Breast epithelium (tissue), 3 donors: ENCODE measurements at regions not wholly inside any gene's neighbourhood (a gene's known extent, or its start where the extent isn't known, plus 50 kb on each side); places are given as distances from the start of the nearest gene placed in this dataset.

Source experiments
- CTCF ChIP-seq, 3 donors: fragments of 450-650 bp; IDR thresholded peaks; one replicate each; pipeline ENCODE4 v1.5.1; 2016 to 2017; ENCODE audit warnings: antibody characterized with exemption in 3 of 3, mild to moderate bottlenecking in 3 of 3, moderate library complexity in 3 of 3
- POLR2A ChIP-seq: fragments of 450-650 bp; IDR thresholded peaks from one replicate; pipeline ENCODE4 v1.6.1; 2016; ENCODE audit warnings: antibody characterized with exemption, mild to moderate bottlenecking, moderate library complexity
- POLR2AphosphoS5 ChIP-seq, 3 donors: sonication (generic); formaldehyde crosslinking; IDR thresholded peaks; one replicate each; pipeline ENCODE4 v1.6.1; 2017; ENCODE audit warnings: antibody characterized with exemption in 3 of 3

- TF ChIP-seq CTCF (IDR thresholded peaks at IDR 0.05) = no peak
- no peak for TF ChIP-seq POLR2AphosphoS5 (IDR thresholded peaks at IDR 0.05)
- TF ChIP-seq POLR2A = no peak
Measured at GRCh38 chr17:77036136-77036840, 104.5 kb upstream of the SEC14L1 start.
